ENCODE measurements at regions not wholly inside any gene's neighbourhood (a gene's known extent, or its start where the extent isn't known, plus 50 kb on each side); places are given as distances from the start of the nearest gene placed in this dataset.

DNA sequence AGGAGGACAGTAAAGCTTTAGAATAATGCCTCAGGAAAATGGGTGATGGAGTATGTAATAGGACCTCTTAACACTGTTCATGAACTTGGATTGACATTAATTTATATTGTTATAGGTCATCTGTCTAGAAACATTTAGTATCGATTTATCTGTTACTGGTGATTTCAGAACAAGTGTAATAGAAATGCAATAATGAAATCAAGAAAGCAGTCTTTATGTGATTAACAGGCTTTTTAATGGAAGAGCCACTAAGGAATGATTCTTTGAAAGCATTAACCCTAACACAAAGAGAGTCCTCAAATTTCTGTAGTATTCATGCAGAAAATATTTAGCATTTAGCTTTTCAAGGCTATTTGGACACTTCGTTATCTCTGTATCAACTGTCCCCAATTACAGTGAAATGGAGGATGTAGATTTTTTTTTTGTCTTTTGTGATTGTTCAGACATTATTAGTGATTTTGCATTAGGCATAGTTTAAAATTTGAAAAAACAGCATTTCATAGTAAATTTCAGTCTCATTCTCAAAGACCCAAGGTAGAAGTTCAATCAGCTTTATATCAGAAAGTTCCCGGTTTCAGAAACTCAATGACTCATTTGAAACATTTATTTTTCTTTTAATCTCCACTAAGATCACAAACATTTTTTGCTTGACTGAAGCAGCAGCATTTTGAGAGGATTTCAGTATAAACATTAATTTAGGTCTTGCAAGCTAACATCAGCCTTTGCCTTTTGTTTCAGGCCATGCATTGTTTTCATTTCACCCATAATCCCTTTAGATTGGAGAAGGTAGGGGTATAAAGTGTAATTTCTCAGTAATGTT, 56.3 kb downstream of the AGTR2 start:
- Histone ChIP-seq H3K27me3 (ENCODE audit: control insufficient read depth in 3 of 3, insufficient read depth in 3 of 3, low read length in 3 of 3) (no peaks in the 10 kb centered on the region), H3K9me3 (ENCODE audit: control insufficient read depth in 2 of 2, insufficient read depth in 1 of 2, low read depth in 1 of 2, low read length in 1 of 2) (no peaks in the 10 kb centered on the region), H3K27ac (ENCODE audit: low read depth in 1 of 3, low read length in 2 of 3) (no peak overlapping the region), H3K36me3 (ENCODE audit: control insufficient read depth in 3 of 3, insufficient read depth in 2 of 3, low read depth in 1 of 3, low read length in 3 of 3) (no peaks in the 10 kb centered on the region), H3K4me3 (ENCODE audit: low read depth in 1 of 3, low read length in 3 of 3) (no peak overlapping the region), H3K4me1 (ENCODE audit: control insufficient read depth in 3 of 3, insufficient read depth in 2 of 3, low read depth in 1 of 3, low read length in 2 of 3) (no peaks in the 10 kb centered on the region)
- FAIRE-seq (no peak), DNase-seq (no peak)
- 74 to 86% (median 85%) methylated on average over 3 of the region's 3 CpGs for WGBS, 3 donors

GRCh38 chrX:116230130-116230898, 59.8 kb downstream of the AGTR2 start:
- no peaks in the 10 kb centered on the region for H3K4me1 ChIP-seq (ENCODE audit: control insufficient read depth in 3 of 3, insufficient read depth in 2 of 3, low read depth in 1 of 3, low read length in 2 of 3)
- WGBS, 3 donors, result 32 to 35% (median 32%) methylated on average over 4 of the region's 4 CpGs
- FAIRE-seq, result no peak
- no peak overlapping the region for H3K27ac ChIP-seq (ENCODE audit: low read depth in 1 of 3, low read length in 2 of 3)
- H3K4me3 ChIP-seq (ENCODE audit: low read depth in 1 of 3, low read length in 3 of 3), result no peak overlapping the region
- no peaks in the 10 kb centered on the region for H3K36me3 ChIP-seq (ENCODE audit: control insufficient read depth in 3 of 3, insufficient read depth in 2 of 3, low read depth in 1 of 3, low read length in 3 of 3)
- peak in 1 of 2 donors; percentile 18 for DNase-seq
- no peaks in the 10 kb centered on the region for H3K27me3 ChIP-seq (ENCODE audit: control insufficient read depth in 3 of 3, insufficient read depth in 3 of 3, low read length in 3 of 3)
- H3K9me3 ChIP-seq (ENCODE audit: control insufficient read depth in 2 of 2, insufficient read depth in 1 of 2, low read depth in 1 of 2, low read length in 1 of 2), result no peaks in the 10 kb centered on the region

DNA sequence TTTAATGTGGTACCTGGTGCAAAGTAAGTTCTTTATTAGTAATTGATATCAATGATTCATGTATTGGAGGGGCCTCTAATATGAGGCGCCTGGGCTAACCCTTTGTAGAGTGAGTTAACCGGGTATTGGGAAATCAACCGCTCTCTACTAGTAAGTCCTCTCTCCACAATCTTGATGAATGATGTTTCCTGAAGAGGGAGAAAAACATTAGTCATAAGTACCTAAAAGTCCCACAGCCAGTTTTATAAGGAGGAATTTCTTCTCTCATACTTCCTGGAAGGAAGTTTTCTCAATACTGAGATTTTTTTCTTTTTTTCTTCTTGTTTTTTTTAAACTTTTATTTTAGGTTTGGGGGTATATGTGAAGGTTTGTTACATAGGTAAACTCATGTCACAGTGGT, 62.3 kb downstream of the AGTR2 start:
- Histone ChIP-seq H3K4me1 (ENCODE audit: control insufficient read depth in 3 of 3, insufficient read depth in 2 of 3, low read depth in 1 of 3, low read length in 2 of 3) (no peaks in the 10 kb centered on the region), H3K9me3 (ENCODE audit: control insufficient read depth in 2 of 2, insufficient read depth in 1 of 2, low read depth in 1 of 2, low read length in 1 of 2) (no peaks in the 10 kb centered on the region), H3K4me3 (ENCODE audit: low read depth in 1 of 3, low read length in 3 of 3) (no peak overlapping the region), H3K27me3 (ENCODE audit: control insufficient read depth in 3 of 3, insufficient read depth in 3 of 3, low read length in 3 of 3) (no peaks in the 10 kb centered on the region), H3K36me3 (ENCODE audit: control insufficient read depth in 3 of 3, insufficient read depth in 2 of 3, low read depth in 1 of 3, low read length in 3 of 3) (no peaks in the 10 kb centered on the region), H3K27ac (ENCODE audit: low read depth in 1 of 3, low read length in 2 of 3) (no peak overlapping the region)
- 81 to 87% (median 85%) methylated on average over 3 of the region's 3 CpGs for WGBS, 3 donors
- DNase-seq, result no peak
- FAIRE-seq, result no peak

GRCh38 chrX:116236666-116237065, 66.1 kb downstream of the AGTR2 start:
- no peaks in the 10 kb centered on the region for H3K9me3 ChIP-seq (ENCODE audit: control insufficient read depth in 2 of 2, insufficient read depth in 1 of 2, low read depth in 1 of 2, low read length in 1 of 2)
- no peak for FAIRE-seq
- no peak for DNase-seq
- H3K27ac ChIP-seq (ENCODE audit: low read depth in 1 of 3, low read length in 2 of 3), result no peak overlapping the region
- H3K4me3 ChIP-seq (ENCODE audit: low read depth in 1 of 3, low read length in 3 of 3), result no peak overlapping the region
- no peaks in the 10 kb centered on the region for H3K27me3 ChIP-seq (ENCODE audit: control insufficient read depth in 3 of 3, insufficient read depth in 3 of 3, low read length in 3 of 3)
- no peaks in the 10 kb centered on the region for H3K4me1 ChIP-seq (ENCODE audit: control insufficient read depth in 3 of 3, insufficient read depth in 2 of 3, low read depth in 1 of 3, low read length in 2 of 3)
- H3K36me3 ChIP-seq (ENCODE audit: control insufficient read depth in 3 of 3, insufficient read depth in 2 of 3, low read depth in 1 of 3, low read length in 3 of 3), result no peaks in the 10 kb centered on the region

- no peak for FAIRE-seq
- no peak overlapping the region for H3K4me3 ChIP-seq (ENCODE audit: low read depth in 1 of 3, low read length in 3 of 3)
- no peaks in the 10 kb centered on the region for H3K4me1 ChIP-seq (ENCODE audit: control insufficient read depth in 3 of 3, insufficient read depth in 2 of 3, low read depth in 1 of 3, low read length in 2 of 3)
- no peaks in the 10 kb centered on the region for H3K36me3 ChIP-seq (ENCODE audit: control insufficient read depth in 3 of 3, insufficient read depth in 2 of 3, low read depth in 1 of 3, low read length in 3 of 3)
- H3K27ac ChIP-seq (ENCODE audit: low read depth in 1 of 3, low read length in 2 of 3), result no peak overlapping the region
- WGBS, 3 donors, result 39 to 59% (median 48%) methylated on average over 1 of the region's 1 CpG
- H3K27me3 ChIP-seq (ENCODE audit: control insufficient read depth in 3 of 3, insufficient read depth in 3 of 3, low read length in 3 of 3), result no peaks in the 10 kb centered on the region
- H3K9me3 ChIP-seq (ENCODE audit: control insufficient read depth in 2 of 2, insufficient read depth in 1 of 2, low read depth in 1 of 2, low read length in 1 of 2), result peaks cover 0 to 1% of the 10 kb centered on the region in 2 donors
- no peak for DNase-seq
These were observed 67.5 kb downstream of the AGTR2 start for GRCh38 chrX:116238093-116238492.

DNA sequence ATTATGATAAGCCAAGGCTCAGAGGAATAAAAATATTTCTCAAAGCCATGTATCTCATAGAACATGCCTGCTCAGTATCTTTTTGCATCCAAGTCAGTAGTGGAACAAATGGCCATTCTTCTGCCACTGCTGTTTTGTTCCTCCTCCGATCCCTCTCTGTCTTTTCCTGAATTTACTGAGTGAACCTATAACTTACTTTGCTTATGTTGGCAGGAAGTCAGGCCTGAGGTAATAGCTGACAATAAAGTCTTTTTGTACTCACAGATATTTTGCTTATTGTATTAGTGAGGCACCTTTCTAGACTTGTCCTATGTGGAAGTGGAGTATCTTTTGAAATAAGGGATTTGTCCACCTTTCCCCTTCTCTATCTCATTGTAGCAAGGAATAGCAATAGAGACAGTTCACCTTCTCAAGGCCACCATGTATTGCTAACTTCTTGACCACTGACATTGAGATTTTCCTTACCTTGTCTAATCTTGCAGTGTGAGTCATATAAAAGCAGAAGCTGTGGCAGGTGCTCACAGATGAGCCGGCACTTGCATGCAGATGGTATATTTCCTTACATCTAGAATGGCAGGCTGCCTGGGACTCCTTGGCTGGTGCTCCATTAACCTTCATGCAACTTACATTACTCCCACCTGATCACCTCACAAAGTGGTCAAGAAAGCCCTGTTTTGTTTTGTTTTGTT, 68.2 kb downstream of the AGTR2 start:
- Histone ChIP-seq H3K27ac (ENCODE audit: low read depth in 1 of 3, low read length in 2 of 3) (no peak overlapping the region), H3K36me3 (ENCODE audit: control insufficient read depth in 3 of 3, insufficient read depth in 2 of 3, low read depth in 1 of 3, low read length in 3 of 3) (no peaks in the 10 kb centered on the region), H3K4me1 (ENCODE audit: control insufficient read depth in 3 of 3, insufficient read depth in 2 of 3, low read depth in 1 of 3, low read length in 2 of 3) (no peaks in the 10 kb centered on the region), H3K4me3 (ENCODE audit: low read depth in 1 of 3, low read length in 3 of 3) (no peak overlapping the region), H3K9me3 (ENCODE audit: control insufficient read depth in 2 of 2, insufficient read depth in 1 of 2, low read depth in 1 of 2, low read length in 1 of 2) (peaks cover 0 to 3% of the 10 kb centered on the region in 2 donors), H3K27me3 (ENCODE audit: control insufficient read depth in 3 of 3, insufficient read depth in 3 of 3, low read length in 3 of 3) (no peaks in the 10 kb centered on the region)
- 14 to 58% (median 48%) methylated on average over 2 of the region's 2 CpGs for WGBS, 3 donors
- FAIRE-seq, result no peak
- no peak for DNase-seq

- FAIRE-seq, result peak; percentile 71
- WGBS, 3 donors, result 14 to 33% (median 33%) methylated on average over 8 of the region's 8 CpGs
- Histone ChIP-seq H3K4me1 (ENCODE audit: control insufficient read depth in 3 of 3, insufficient read depth in 2 of 3, low read depth in 1 of 3, low read length in 2 of 3) (no peaks in the 10 kb centered on the region), H3K27me3 (ENCODE audit: control insufficient read depth in 3 of 3, insufficient read depth in 3 of 3, low read length in 3 of 3) (no peaks in the 10 kb centered on the region), H3K27ac (ENCODE audit: low read depth in 1 of 3, low read length in 2 of 3) (peak overlapping the region in 2 of 3 donors; percentile 20 to 49), H3K9me3 (ENCODE audit: control insufficient read depth in 2 of 2, insufficient read depth in 1 of 2, low read depth in 1 of 2, low read length in 1 of 2) (peaks cover 0 to 3% of the 10 kb centered on the region in 2 donors), H3K36me3 (ENCODE audit: control insufficient read depth in 3 of 3, insufficient read depth in 2 of 3, low read depth in 1 of 3, low read length in 3 of 3) (no peaks in the 10 kb centered on the region), H3K4me3 (ENCODE audit: low read depth in 1 of 3, low read length in 3 of 3) (no peak overlapping the region)
- DNase-seq, result peak; percentile 12 to 54
These were observed 69.6 kb downstream of the AGTR2 start for GRCh38 chrX:116239944-116240840.

DNA sequence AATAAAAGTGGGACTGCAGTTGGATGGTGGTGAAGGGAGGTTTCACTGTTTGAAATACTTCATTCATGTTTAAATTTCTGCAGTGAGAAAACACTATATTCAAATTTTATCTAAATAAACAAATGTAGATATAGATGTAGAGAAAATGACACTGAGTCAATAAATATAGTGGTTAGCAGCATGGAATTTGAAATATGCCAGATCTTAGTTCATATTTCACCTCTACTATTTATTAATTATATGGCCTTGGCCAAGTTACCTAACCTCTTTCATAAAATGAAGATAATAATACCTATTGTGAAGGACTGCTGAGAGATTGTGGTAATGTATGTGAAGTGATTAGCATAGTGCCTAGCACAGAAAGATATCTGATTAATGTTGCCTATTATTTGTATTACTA, 70.5 kb downstream of the AGTR2 start:
- DNase-seq (no peak), FAIRE-seq (no peak)
- no peaks in the 10 kb centered on the region for H3K27me3 ChIP-seq (ENCODE audit: control insufficient read depth in 3 of 3, insufficient read depth in 3 of 3, low read length in 3 of 3)
- H3K4me1 ChIP-seq (ENCODE audit: control insufficient read depth in 3 of 3, insufficient read depth in 2 of 3, low read depth in 1 of 3, low read length in 2 of 3), result no peaks in the 10 kb centered on the region
- no peaks in the 10 kb centered on the region for H3K36me3 ChIP-seq (ENCODE audit: control insufficient read depth in 3 of 3, insufficient read depth in 2 of 3, low read depth in 1 of 3, low read length in 3 of 3)
- H3K9me3 ChIP-seq (ENCODE audit: control insufficient read depth in 2 of 2, insufficient read depth in 1 of 2, low read depth in 1 of 2, low read length in 1 of 2), result peaks cover 0 to 3% of the 10 kb centered on the region in 2 donors
- no peak overlapping the region for H3K27ac ChIP-seq (ENCODE audit: low read depth in 1 of 3, low read length in 2 of 3)
- no peak overlapping the region for H3K4me3 ChIP-seq (ENCODE audit: low read depth in 1 of 3, low read length in 3 of 3)

Data from small intestine (tissue), 7 donors.